ENCODE measurements at regions not wholly inside any gene's neighbourhood (a gene's known extent, or its start where the extent isn't known, plus 50 kb on each side); places are given as distances from the start of the nearest gene placed in this dataset.

DNA sequence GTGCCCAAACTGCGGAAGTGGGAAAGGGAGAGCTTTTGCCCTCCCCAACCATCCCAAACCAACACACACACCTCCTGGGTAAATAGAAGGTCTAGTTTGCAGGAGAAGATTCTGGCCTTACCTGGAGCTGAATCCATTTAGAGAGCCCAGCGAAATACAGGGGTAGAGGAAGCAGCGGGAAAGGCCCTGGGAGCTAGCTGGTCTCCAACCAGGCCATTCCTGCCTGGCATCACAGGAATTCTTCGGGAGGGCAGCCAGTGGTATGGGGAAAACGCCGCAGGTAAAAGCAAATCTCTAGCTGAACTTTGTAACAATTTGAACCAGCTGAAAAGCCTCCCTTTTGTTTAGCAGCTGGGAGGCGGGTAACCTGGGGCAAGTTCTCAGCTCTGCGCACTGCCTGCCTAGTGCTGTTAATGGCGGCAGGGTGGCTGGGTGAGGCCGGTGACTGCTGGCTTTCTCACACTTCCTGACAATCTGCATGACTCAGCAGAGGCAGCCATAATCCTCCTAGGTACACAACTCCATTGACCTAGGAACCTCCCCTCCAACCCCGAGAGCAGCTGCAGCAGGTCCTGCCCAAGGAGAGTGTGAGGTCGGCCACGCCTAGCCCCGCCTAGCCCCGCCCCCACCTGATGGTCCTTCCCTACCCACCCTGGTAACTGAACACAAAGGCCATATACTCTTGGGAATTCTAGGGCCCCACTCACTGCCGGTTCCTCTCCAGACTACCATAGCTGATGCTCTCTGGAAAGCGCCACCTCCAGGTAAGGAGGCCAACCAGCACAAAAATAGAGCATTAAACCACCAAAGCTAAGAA is 483.8 kb upstream of the REG3G start (continued):
- TF ChIP-seq, protein P1, sequence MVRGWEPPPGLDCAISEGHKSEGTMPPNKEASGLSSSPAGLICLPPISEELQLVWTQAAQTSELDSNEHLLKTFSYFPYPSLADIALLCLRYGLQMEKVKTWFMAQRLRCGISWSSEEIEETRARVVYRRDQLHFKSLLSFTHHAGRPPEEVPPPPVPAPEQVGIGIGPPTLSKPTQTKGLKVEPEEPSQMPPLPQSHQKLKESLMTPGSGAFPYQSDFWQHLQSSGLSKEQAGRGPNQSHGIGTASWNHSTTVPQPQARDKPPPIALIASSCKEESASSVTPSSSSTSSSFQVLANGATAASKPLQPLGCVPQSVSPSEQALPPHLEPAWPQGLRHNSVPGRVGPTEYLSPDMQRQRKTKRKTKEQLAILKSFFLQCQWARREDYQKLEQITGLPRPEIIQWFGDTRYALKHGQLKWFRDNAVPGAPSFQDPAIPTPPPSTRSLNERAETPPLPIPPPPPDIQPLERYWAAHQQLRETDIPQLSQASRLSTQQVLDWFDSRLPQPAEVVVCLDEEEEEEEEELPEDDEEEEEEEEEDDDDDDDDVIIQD (CRISPR knock-in tag; IDR thresholded peaks at IDR 0.05; ENCODE audit: low read depth), result peak; percentile 100
- TF ChIP-seq TRAFD1 (CRISPR knock-in tag; IDR thresholded peaks at IDR 0.05; ENCODE audit: borderline replicate concordance) (no peak), ZNF792 (CRISPR knock-in tag; IDR thresholded peaks at IDR 0.05) (peak; percentile 82), STAT6 (CRISPR knock-in tag; IDR thresholded peaks at IDR 0.05; ENCODE audit: borderline replicate concordance) (peak; percentile 81; the same call in 1 of the 2 replicates), RAD51 (IDR thresholded peaks at IDR 0.05; ENCODE audit: borderline replicate concordance) (no peak), ZNF577 (CRISPR knock-in tag; IDR thresholded peaks at IDR 0.05; ENCODE audit: borderline replicate concordance, low read depth) (0 out of 2 replicates have a peak, but pooled peaks have one; percentile 56), ZNF263 (CRISPR knock-in tag; IDR thresholded peaks at IDR 0.05) (0 out of 2 replicates have a peak, but pooled peaks have one; percentile 15), DPF2 (CRISPR knock-in tag; IDR thresholded peaks at IDR 0.05; ENCODE audit: borderline replicate concordance, low read depth) (no peak), MAFK (conservative IDR thresholded peaks at IDR 0.05 in 1 of 2, IDR thresholded peaks at IDR 0.05 in 1 of 2; ENCODE audit: low read length in 2 of 2) (peak; percentile 88 to 97), TEAD2 (CRISPR knock-in tag; IDR thresholded peaks at IDR 0.05) (no peak), YEATS2 (CRISPR knock-in tag; IDR thresholded peaks at IDR 0.05; ENCODE audit: borderline replicate concordance) (peak; percentile 60; the same call in 1 of the 2 replicates), SRSF4 (IDR thresholded peaks at IDR 0.05; ENCODE audit: low read depth, low read length, poor library complexity, severe bottlenecking) (no peak), IKZF5 (CRISPR knock-in tag; IDR thresholded peaks at IDR 0.05) (peak; percentile 91)
- TF ChIP-seq, protein P2, sequence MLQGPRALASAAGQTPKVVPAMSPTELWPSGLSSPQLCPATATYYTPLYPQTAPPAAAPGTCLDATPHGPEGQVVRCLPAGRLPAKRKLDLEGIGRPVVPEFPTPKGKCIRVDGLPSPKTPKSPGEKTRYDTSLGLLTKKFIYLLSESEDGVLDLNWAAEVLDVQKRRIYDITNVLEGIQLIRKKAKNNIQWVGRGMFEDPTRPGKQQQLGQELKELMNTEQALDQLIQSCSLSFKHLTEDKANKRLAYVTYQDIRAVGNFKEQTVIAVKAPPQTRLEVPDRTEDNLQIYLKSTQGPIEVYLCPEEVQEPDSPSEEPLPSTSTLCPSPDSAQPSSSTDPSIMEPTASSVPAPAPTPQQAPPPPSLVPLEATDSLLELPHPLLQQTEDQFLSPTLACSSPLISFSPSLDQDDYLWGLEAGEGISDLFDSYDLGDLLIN (CRISPR knock-in tag; IDR thresholded peaks at IDR 0.05; ENCODE audit: borderline replicate concordance), result peak; percentile 47; the same call in 1 of the 2 replicates
- TF ChIP-seq, protein P3, sequence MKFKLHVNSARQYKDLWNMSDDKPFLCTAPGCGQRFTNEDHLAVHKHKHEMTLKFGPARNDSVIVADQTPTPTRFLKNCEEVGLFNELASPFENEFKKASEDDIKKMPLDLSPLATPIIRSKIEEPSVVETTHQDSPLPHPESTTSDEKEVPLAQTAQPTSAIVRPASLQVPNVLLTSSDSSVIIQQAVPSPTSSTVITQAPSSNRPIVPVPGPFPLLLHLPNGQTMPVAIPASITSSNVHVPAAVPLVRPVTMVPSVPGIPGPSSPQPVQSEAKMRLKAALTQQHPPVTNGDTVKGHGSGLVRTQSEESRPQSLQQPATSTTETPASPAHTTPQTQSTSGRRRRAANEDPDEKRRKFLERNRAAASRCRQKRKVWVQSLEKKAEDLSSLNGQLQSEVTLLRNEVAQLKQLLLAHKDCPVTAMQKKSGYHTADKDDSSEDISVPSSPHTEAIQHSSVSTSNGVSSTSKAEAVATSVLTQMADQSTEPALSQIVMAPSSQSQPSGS (CRISPR knock-in tag; IDR thresholded peaks at IDR 0.05), result no peak; the same call in 1 of the 2 replicates

All from HepG2 (cell line).